ENCODE measurements at regions not wholly inside any gene's neighbourhood (a gene's known extent, or its start where the extent isn't known, plus 50 kb on each side); places are given as distances from the start of the nearest gene placed in this dataset.
A peak's percentile ranks its signal among the peaks of the same experiment; 100 is the strongest.

GRCh38 chr11:109971184-109971523, 122.0 kb upstream of the ZC3H12C start:
- Histone ChIP-seq H3F3A (replicated peaks; ENCODE audit: low read depth) (no peaks in the 10 kb centered on the region), H3K4me3 (no peak overlapping the region), H3K9me2 (ENCODE audit: insufficient read depth) (peaks cover 15% of the 10 kb centered on the region), H3K4me1 (ENCODE audit: insufficient read depth) (no peaks in the 10 kb centered on the region), H2AFZ (peak overlapping the region; percentile 88), H3K27me3 (ENCODE audit: insufficient read depth) (no peaks in the 10 kb centered on the region), H3K36me3 (ENCODE audit: insufficient read depth) (no peaks in the 10 kb centered on the region), H3K4me2 (peak overlapping the region; percentile 9; the same call in 1 of the 2 replicates), H3K79me2 (replicated peaks; ENCODE audit: insufficient read depth) (no peaks in the 10 kb centered on the region), H4K20me1 (replicated peaks; ENCODE audit: insufficient read depth) (no peaks in the 10 kb centered on the region), H3K27ac (ENCODE audit: low read depth) (no peak overlapping the region)
- DNase-seq (ENCODE audit: low spot score) (peak; percentile 20), ATAC-seq (no peak)
- H3K9me3 Mint-ChIP-seq, result no peaks in the 10 kb centered on the region
- H3K36me3 Mint-ChIP-seq (ENCODE audit: low read depth), result no peaks in the 10 kb centered on the region
- TF ChIP-seq STAT1 (IDR thresholded peaks at IDR 0.05; ENCODE audit: unreplicated experiment), result no peak
- TF ChIP-seq EZH2 (IDR thresholded peaks at IDR 0.05; ENCODE audit: low read depth, unreplicated experiment), result no peak
- no peak for TF ChIP-seq POLR2AphosphoS5 (IDR thresholded peaks at IDR 0.05; ENCODE audit: low read depth)
- TF ChIP-seq, protein P1, sequence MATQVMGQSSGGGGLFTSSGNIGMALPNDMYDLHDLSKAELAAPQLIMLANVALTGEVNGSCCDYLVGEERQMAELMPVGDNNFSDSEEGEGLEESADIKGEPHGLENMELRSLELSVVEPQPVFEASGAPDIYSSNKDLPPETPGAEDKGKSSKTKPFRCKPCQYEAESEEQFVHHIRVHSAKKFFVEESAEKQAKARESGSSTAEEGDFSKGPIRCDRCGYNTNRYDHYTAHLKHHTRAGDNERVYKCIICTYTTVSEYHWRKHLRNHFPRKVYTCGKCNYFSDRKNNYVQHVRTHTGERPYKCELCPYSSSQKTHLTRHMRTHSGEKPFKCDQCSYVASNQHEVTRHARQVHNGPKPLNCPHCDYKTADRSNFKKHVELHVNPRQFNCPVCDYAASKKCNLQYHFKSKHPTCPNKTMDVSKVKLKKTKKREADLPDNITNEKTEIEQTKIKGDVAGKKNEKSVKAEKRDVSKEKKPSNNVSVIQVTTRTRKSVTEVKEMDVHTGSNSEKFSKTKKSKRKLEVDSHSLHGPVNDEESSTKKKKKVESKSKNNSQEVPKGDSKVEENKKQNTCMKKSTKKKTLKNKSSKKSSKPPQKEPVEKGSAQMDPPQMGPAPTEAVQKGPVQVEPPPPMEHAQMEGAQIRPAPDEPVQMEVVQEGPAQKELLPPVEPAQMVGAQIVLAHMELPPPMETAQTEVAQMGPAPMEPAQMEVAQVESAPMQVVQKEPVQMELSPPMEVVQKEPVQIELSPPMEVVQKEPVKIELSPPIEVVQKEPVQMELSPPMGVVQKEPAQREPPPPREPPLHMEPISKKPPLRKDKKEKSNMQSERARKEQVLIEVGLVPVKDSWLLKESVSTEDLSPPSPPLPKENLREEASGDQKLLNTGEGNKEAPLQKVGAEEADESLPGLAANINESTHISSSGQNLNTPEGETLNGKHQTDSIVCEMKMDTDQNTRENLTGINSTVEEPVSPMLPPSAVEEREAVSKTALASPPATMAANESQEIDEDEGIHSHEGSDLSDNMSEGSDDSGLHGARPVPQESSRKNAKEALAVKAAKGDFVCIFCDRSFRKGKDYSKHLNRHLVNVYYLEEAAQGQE (IDR thresholded peaks at IDR 0.05; ENCODE audit: unreplicated experiment), result no peak
- TF ChIP-seq, protein P2, sequence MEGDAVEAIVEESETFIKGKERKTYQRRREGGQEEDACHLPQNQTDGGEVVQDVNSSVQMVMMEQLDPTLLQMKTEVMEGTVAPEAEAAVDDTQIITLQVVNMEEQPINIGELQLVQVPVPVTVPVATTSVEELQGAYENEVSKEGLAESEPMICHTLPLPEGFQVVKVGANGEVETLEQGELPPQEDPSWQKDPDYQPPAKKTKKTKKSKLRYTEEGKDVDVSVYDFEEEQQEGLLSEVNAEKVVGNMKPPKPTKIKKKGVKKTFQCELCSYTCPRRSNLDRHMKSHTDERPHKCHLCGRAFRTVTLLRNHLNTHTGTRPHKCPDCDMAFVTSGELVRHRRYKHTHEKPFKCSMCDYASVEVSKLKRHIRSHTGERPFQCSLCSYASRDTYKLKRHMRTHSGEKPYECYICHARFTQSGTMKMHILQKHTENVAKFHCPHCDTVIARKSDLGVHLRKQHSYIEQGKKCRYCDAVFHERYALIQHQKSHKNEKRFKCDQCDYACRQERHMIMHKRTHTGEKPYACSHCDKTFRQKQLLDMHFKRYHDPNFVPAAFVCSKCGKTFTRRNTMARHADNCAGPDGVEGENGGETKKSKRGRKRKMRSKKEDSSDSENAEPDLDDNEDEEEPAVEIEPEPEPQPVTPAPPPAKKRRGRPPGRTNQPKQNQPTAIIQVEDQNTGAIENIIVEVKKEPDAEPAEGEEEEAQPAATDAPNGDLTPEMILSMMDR (conservative IDR thresholded peaks at IDR 0.05; ENCODE audit: low read depth in 2 of 2), result no peak
- TF ChIP-seq CREB1 (CRISPR knock-in tag; IDR thresholded peaks at IDR 0.05; ENCODE audit: low read depth), result no peak
- TF ChIP-seq ETS1 (IDR thresholded peaks at IDR 0.05), result no peak
- TF ChIP-seq NANOG (IDR thresholded peaks at IDR 0.05; ENCODE audit: borderline replicate concordance), result no peak
- no peak for TF ChIP-seq ZNF114 (CRISPR knock-in tag; IDR thresholded peaks at IDR 0.05)
- TF ChIP-seq EZH2phosphoT487 (IDR thresholded peaks at IDR 0.05; ENCODE audit: unreplicated experiment), result no peak
- no peak for TF ChIP-seq JUNB (IDR thresholded peaks at IDR 0.05; ENCODE audit: unreplicated experiment)
- no peak for TF ChIP-seq ZNF331 (CRISPR knock-in tag; IDR thresholded peaks at IDR 0.05; ENCODE audit: low read depth)
- no peak for TF ChIP-seq ZNF462 (CRISPR knock-in tag; IDR thresholded peaks at IDR 0.05)
- H3K4me1 Mint-ChIP-seq, result peaks cover 6% of the 10 kb centered on the region
- H3K27ac Mint-ChIP-seq, result peak overlapping the region; percentile 86; the same call in 1 of the 2 replicates
- H3K27me3 Mint-ChIP-seq (ENCODE audit: insufficient read depth, low read depth, poor library complexity), result no peaks in the 10 kb centered on the region
- no peak overlapping the region for H3K4me3 Mint-ChIP-seq
